ENCODE measurements at regions not wholly inside any gene's neighbourhood (a gene's known extent, or its start where the extent isn't known, plus 50 kb on each side); places are given as distances from the start of the nearest gene placed in this dataset.
A peak's percentile ranks its signal among the peaks of the same experiment; 100 is the strongest.

DNA sequence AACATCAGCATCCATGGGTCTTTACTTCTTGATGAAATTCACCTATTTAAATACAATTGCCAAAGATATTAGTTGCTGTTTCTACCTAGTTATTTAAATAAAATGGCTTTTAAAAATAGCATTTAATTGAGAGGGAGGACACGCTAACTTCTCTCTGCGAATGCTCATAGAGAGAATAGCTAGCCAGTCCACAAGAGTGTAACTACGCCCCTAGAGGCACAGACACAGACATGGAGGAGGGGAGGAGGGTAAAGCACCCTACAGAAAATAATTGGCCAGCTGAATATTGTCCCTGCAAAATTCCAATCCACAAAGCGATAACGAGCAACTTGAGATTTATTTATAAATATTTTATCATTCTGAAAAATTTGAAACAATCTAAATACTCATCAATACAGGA lies 97.0 kb upstream of the PAPOLG start:
- no peak for DNase-seq

DNA sequence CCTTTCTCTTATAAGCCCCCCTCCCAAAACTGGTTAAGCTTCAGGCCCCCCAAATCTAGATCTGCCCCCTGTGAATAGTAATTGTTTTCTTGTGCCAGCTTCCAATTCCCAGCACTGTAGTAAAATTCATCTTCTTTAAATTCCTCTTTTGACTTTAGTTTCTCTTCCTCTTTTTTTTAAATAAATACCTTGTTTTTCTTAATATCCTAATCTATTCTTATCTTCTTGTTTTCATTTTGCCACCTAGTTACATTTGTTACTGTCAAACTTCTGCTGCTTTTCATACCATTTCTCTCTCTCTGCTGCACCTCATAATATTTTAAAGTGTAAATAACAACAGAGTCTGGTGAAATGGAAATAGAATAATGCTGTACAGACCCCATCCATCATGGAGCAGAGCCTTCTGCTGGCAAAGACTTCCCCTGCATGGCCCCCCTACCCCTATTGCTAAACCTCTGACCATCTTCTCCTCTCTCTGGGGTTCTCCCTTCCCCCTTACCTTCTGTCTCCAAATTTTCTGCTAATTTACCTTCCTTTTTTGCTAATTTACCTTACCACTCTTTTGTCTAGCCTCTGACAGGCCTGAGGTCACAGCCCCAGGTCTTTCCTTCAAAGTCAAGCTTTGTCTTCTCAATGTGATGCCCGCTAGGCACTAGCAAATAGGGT lies 94.9 kb upstream of the PAPOLG start:
- no peak for DNase-seq

DNA sequence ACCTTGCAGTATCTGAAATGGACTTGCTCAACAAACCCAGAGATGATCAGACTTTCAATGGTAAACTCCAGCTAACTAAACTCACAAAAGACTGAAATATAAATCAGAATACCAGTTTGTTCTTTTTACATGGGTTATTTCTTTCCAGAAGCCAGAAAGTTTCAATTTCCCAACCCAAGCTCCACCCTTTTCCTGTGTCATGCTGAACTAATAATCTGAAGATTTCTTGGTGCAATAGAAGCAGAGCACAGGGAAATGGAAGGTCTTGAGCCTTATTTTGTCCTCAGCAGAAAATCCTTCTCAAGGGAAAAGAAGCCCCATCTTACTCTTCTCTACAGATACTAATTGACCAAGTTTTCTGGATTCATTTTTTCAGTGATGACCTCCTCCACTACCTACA lies 93.3 kb upstream of the PAPOLG start:
- DNase-seq = no peak

DNA sequence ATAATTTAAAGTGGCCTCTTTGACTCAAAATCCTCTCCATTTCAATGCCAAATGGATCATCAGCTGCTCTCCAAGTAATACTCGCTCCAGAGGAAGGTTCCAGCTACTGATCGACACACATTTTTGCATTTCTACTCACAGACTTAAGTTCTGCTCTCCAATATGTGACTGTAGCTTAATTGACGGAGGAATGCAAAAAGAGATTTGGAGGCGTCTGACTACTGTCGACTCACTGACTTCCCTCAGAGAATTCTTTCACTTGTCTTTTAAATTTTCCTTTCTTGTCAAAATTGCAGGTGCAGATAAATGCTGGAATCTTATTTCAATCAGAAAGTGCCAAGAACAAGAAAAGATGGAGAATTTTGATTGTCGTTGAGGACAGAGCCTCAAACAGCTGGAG lies 84.1 kb upstream of the PAPOLG start:
- DNase-seq = no peak

DNA sequence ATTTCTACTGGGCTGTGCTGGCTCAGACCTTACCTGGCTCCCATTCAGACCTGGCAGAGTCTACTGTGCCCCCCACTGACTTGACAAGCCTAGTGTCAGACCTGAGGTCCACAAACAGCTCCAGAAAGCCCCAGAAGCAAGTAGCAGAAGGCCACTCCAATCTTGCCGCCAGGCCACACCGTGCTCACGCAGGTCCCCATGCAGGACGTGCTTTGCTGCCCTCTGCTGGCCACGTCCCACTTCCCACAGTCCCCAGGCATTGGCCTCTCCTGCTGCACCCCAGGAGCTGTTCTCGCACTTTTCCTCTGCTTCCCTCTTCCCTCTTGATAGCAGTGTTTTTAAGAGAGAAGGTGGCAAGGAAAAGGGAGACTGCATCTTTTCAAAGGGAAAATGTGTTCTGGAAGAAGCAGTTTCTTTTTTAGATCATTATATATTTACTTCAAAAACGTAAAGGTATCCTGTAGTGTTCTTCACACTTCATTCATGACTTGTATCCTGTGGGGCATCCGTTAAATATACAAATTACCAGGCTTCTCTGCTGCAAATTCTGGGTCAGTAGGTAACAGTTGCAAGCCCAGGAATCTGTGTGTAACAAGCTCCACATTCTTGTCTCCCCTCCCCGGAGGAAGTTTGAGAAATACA lies 81.4 kb upstream of the PAPOLG start:
- DNase-seq = peak; percentile 62

DNA sequence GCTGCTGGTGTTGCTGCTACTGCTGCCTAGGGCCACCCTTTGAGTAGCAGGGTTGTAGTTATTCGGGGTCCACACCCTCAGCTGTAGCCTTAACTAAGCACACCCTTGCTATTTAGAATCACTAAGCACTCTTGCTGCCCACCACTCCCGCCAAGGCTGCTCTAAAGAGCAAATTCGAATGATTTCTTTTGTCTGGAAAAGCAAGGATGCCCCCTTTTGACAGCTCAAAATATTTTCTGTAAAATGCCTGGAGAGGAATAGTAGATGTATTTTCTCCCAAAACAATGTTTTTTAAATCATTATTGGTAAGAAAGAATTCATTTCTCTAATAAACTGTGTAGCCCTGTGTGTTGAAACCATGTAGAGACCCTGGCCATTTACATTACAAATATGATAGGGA lies 80.8 kb upstream of the PAPOLG start:
- DNase-seq = no peak

DNA sequence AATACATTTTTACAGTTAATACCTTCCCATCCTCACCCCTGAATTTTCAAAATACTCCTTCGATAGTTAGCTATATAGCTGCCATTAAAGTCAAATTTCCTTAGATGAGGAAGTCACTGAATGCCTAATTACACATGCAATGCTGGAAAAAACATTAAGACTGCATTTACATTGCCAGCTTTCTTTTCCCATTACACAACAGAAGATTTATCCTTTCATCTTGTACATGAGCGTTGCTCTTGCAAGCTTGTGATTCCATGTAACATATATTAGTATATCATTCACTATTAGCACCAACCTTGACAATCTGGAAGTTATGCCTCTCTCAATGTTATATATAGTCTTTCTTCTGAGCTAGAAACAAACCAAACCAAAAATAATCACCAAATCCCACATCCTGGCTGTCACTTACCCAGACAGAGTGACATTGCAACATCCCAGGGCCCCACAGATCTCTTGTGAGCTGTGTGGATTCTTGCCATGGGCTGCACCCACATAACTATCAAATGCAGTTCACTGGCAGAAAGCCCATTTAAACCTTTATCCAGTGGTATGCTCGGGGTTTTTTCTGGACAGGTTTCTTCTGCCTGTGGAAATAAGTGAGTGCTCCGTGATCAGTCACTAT lies 79.2 kb upstream of the PAPOLG start:
- no peak for DNase-seq

DNA sequence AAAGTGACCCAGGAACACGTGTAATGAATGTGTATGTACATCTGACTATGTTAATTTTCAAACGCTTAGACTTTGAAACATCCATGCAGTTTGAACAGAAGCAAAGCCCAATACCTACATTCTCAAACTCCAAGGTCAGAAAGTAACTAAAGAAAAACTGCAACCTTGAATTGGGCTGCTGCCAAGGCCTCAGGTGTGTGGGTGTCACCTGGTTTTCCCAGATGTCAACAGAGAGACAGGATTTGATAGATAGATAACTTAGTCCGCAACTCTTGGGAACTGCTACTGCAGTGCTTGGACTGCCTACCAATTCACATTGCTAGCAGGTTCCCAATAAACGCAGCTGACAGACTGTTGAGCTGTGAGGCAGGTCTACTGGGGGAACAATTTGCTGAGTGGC lies 78.7 kb upstream of the PAPOLG start:
- DNase-seq = peak; percentile 11

GRCh38 chr2:60678551-60678950 lies 77.5 kb upstream of the PAPOLG start:
- DNase-seq = no peak

DNA sequence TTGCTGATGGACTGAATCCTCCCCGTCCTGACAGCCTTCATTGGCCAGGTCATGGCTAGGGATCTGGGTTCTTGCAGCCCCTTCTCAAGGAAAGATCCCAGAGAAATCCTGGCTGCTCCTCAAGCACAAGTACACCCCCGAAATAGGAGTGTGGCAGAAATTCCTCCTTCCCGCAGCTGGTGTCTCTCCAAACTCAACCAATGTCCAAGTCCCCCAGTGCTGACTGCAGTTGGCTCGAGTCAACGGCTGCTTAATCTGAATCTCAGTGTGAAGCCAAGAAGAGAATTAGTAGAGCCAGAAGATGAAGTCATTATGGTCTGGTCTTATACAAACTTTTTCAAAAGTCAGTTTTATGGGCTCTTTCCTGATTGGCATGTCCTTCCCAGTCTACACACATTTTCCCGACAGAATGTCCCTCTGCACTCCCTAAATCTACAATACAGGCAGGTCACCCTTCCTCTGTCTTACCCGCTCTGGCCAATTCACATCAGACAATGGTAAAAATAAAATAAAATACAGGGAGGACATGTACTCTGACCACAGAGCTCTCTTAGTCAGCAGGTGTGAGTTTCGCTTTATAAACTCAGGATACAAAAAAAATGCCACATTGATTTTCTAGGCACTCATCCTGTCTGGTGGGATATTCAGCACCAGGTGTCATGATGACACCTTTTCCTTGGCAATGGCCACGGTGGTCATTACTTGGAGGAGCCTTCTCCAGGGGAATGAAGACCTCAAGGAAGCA lies 76.9 kb upstream of the PAPOLG start:
- DNase-seq = no peak

GRCh38 chr2:60693551-60693950 lies 62.5 kb upstream of the PAPOLG start:
- DNase-seq = no peak

DNA sequence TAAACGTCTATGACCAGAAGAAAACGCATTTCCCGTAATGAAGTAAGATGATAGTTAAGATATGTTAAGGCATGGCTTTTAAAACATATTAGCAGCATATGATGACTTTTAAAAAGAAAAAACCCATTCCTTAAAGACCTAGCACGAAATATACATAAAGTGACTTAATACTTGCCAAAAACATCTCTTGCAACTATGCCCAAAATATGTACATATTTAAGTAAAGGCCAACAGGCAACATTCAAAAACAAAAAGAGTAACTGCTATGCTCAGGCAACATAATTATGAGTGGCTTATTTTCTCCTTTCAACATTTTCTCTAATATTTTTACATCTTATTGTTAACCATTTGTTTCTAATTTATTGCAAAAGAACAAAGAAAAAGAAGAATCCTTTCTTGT lies 60.3 kb upstream of the PAPOLG start:
- no peak for DNase-seq

- no peak for DNase-seq
These were observed 56.5 kb upstream of the PAPOLG start for GRCh38 chr2:60699617-60700016.

- DNase-seq = no peak
These were observed 50.0 kb upstream of the PAPOLG start for GRCh38 chr2:60706021-60706420.
